Thyroid gland (tissue), 4 donors: ENCODE measurements at regions not wholly inside any gene's neighbourhood (a gene's known extent, or its start where the extent isn't known, plus 50 kb on each side); places are given as distances from the start of the nearest gene placed in this dataset.

Experiments used
- POLR2A ChIP-seq, 2 donors: fragments of 450-650 bp; IDR thresholded peaks; one replicate each; pipeline ENCODE4 v1.6.1; 2017; ENCODE audit warnings: antibody characterized with exemption in 2 of 2, mild to moderate bottlenecking in 2 of 2, moderate library complexity in 1 of 2
- TF ChIP-seq, protein P1 (sequence below), 6 experiments: fragments of 200-600 bp in 3 of 6; fragments of 450-650 bp in 3 of 6; sonication (generic) in 3 of 6; IDR thresholded peaks; one replicate each; pipeline ENCODE4 v1.5.1; 2016 to 2019; ENCODE audit warnings: antibody characterized with exemption in 6 of 6, mild to moderate bottlenecking in 2 of 6, inconsistent platforms in 1 of 6, moderate library complexity in 1 of 6

DNA sequence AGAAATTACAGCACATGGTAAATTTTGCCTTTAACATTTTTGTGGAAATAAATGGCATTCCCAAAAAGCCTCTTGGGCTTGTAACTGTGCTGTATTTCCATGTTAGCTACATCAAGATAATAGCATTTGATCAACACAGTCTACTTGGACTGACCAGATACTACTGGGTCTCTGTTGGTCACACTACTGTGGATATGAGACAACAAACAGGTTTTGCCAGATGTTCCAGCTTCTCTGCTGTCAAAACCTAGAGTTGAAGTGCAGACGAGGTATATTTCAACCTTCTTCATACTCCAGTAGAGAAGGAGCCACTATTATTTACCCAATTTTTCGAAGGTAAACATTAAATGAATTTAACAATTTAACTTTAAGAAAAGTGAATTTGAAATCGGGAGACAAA, 284.7 kb upstream of the CITED2 start:
- no peak for TF ChIP-seq POLR2A (IDR thresholded peaks at IDR 0.05)
- TF ChIP-seq, protein P1, sequence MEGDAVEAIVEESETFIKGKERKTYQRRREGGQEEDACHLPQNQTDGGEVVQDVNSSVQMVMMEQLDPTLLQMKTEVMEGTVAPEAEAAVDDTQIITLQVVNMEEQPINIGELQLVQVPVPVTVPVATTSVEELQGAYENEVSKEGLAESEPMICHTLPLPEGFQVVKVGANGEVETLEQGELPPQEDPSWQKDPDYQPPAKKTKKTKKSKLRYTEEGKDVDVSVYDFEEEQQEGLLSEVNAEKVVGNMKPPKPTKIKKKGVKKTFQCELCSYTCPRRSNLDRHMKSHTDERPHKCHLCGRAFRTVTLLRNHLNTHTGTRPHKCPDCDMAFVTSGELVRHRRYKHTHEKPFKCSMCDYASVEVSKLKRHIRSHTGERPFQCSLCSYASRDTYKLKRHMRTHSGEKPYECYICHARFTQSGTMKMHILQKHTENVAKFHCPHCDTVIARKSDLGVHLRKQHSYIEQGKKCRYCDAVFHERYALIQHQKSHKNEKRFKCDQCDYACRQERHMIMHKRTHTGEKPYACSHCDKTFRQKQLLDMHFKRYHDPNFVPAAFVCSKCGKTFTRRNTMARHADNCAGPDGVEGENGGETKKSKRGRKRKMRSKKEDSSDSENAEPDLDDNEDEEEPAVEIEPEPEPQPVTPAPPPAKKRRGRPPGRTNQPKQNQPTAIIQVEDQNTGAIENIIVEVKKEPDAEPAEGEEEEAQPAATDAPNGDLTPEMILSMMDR (IDR thresholded peaks at IDR 0.05) = no peak
